Progenitor cell of endocrine pancreas (in vitro differentiated cells): ENCODE measurements at regions not wholly inside any gene's neighbourhood (a gene's known extent, or its start where the extent isn't known, plus 50 kb on each side); places are given as distances from the start of the nearest gene placed in this dataset.

ENCODE experiments used
- DNase-seq: peaks from one replicate; pipeline ENCODE4 v3.0.0; 2021; ENCODE audit warnings: low spot score; ENCODE audit not compliant: unreplicated experiment
- H3K27ac Mint-ChIP-seq: 2 replicates; pipeline ENCODE4 v1.8.0; 2021; ENCODE audit warnings: mild to moderate bottlenecking, moderate library complexity, mixed read lengths
- H3K27me3 Mint-ChIP-seq: 2 replicates; pipeline ENCODE4 v1.8.0; 2021; ENCODE audit warnings: mixed read lengths
- H3K36me3 Mint-ChIP-seq: 2 replicates; pipeline ENCODE4 v1.8.0; 2022; ENCODE audit warnings: mixed read lengths; ENCODE audit not compliant: insufficient read depth
- H3K4me1 Mint-ChIP-seq: 2 replicates; pipeline ENCODE4 v1.8.0; 2021; ENCODE audit warnings: low read depth, mixed read lengths
- H3K4me3 Mint-ChIP-seq: 2 replicates; pipeline ENCODE4 v1.8.0; 2021; ENCODE audit warnings: low read depth, mild to moderate bottlenecking, moderate library complexity, mixed read lengths
- H3K9me3 Mint-ChIP-seq: 2 replicates; pipeline ENCODE4 v1.8.0; 2021; ENCODE audit warnings: low read depth, mixed read lengths
- CTCF ChIP-seq: fragments of 200-600 bp; sonication (generic); IDR thresholded peaks from one replicate; pipeline ENCODE4 v1.5.0; 2021; ENCODE audit warnings: antibody characterized with exemption, mild to moderate bottlenecking; ENCODE audit not compliant: unreplicated experiment

DNA sequence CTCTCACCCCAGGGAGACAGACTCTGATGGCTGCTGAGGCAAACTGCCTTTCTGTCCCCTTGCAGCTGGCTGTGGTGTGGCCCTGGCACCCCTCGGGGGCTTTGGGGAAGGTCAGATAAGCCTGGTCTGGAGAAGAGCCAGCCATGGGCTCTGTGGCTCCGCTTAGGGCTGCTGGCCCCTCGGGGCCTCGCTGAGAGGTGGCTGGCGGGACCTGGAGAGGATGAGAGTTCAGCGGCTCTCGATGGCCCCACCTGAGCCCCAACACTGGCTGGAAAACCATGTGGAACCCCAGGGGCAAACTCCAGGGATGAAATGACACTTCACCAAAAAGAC is 56.1 kb upstream of the ASAP2 start:
- no peak overlapping the region for H3K27ac Mint-ChIP-seq
- no peak overlapping the region for H3K4me3 Mint-ChIP-seq
- H3K9me3 Mint-ChIP-seq, result no peaks in the 10 kb centered on the region
- no peak for DNase-seq
- peaks cover 11% of the 10 kb centered on the region for H3K4me1 Mint-ChIP-seq
- no peak for TF ChIP-seq CTCF
- H3K36me3 Mint-ChIP-seq, result no peaks in the 10 kb centered on the region
- peaks cover 12% of the 10 kb centered on the region for H3K27me3 Mint-ChIP-seq

GRCh38 chr2:9149726-9150567 is 56.7 kb upstream of the ASAP2 start:
- H3K4me3 Mint-ChIP-seq, result no peak overlapping the region
- DNase-seq, result no peak
- H3K36me3 Mint-ChIP-seq, result no peaks in the 10 kb centered on the region
- no peak overlapping the region for H3K27ac Mint-ChIP-seq
- TF ChIP-seq CTCF, result no peak
- H3K4me1 Mint-ChIP-seq, result peaks cover 13% of the 10 kb centered on the region
- peaks cover 12% of the 10 kb centered on the region for H3K27me3 Mint-ChIP-seq
- H3K9me3 Mint-ChIP-seq, result no peaks in the 10 kb centered on the region

GRCh38 chr2:9149388-9149660 is 57.3 kb upstream of the ASAP2 start:
- Mint-ChIP-seq H3K4me3 (no peak overlapping the region), H3K4me1 (peaks cover 14% of the 10 kb centered on the region), H3K36me3 (no peaks in the 10 kb centered on the region), H3K27me3 (peaks cover 12% of the 10 kb centered on the region), H3K27ac (no peak overlapping the region), H3K9me3 (no peaks in the 10 kb centered on the region)
- DNase-seq, result no peak
- TF ChIP-seq CTCF, result no peak

- H3K36me3 Mint-ChIP-seq, result no peaks in the 10 kb centered on the region
- no peak for TF ChIP-seq CTCF
- no peak overlapping the region for H3K27ac Mint-ChIP-seq
- H3K27me3 Mint-ChIP-seq, result peaks cover 12% of the 10 kb centered on the region
- H3K4me1 Mint-ChIP-seq, result peaks cover 14% of the 10 kb centered on the region
- H3K4me3 Mint-ChIP-seq, result no peak overlapping the region
- no peak for DNase-seq
- H3K9me3 Mint-ChIP-seq, result no peaks in the 10 kb centered on the region
Observed at GRCh38 chr2:9146646-9147045, 60.0 kb upstream of the ASAP2 start.

DNA sequence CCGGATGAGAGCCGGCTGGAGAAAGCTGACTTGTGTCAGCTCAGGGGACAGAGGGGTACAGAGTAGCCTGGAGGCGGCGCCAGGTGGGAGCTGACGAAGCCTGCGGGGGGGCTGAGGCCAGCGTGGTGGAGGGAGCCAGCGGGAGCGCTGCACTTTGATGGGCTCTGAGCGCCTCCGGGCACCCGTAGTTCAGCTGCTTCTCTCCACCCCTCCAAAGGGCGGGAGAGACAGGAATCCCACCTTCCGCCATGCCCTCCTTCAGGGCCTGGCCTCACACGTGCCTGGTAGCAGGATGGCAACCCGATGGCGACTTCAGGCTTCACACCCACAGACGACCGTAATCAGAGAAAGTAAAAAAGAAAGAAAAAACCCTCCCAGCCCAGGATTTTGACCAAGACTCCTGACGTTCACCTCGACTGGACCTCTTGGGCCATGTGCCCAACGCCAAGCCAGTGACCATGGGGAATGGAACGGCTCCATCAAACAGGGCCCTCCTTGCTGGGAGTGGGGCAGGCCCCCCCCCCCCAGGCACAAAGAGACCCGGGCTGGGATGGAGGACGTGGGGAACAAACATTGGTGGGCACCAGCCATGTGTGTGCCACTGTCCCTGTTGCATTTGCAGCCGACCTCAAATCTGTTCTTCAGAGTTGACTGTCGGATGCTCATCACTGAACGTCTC is 60.7 kb upstream of the ASAP2 start:
- Mint-ChIP-seq H3K27me3 (peaks cover 12% of the 10 kb centered on the region), H3K4me1 (peaks cover 17% of the 10 kb centered on the region), H3K4me3 (no peak overlapping the region), H3K36me3 (no peaks in the 10 kb centered on the region), H3K27ac (peak overlapping the region; percentile 56), H3K9me3 (no peaks in the 10 kb centered on the region)
- TF ChIP-seq CTCF, result no peak
- no peak for DNase-seq
